GM21529 (cell line): ENCODE measurements at regions not wholly inside any gene's neighbourhood (a gene's known extent, or its start where the extent isn't known, plus 50 kb on each side); places are given as distances from the start of the nearest gene placed in this dataset.
"Not testable (repeated sequence)": the region's sequence is repeated elsewhere in the genome, so short reads cannot be mapped to it uniquely, and the experiment has no call there.

Experiments
- ATAC-seq: cut with Tn5 transposase; IDR thresholded peaks from one replicate; pipeline ENCODE4 v1.9.1; 2021; ENCODE audit not compliant: unreplicated experiment

- ATAC-seq: no peak
Measured at GRCh38 chr17:37859451-37859850, 64.8 kb upstream of the TBC1D3K start.

DNA sequence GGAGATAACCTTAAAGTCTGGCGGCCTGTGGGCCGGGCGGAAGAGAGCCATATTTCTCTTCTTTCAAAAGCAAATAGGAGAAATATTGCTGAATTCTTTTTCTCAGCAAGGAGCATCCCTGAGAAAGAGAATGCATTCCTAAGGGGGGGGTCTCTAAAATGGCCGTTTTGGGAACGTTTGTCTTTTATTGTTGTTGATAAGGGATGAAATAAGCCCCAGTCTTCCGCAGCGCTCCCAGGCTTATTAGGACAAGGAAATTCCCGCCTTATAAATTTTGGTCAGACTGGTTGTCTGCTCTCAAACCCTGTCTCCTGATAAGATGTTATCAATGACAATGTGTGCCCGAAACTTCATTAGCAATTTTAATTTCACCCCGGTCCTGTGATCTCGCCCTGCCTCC lies 65.8 kb upstream of the TBC1D3K start:
- not testable (repeated sequence) for ATAC-seq

GRCh38 chr17:37856245-37856644 lies 68.0 kb upstream of the TBC1D3K start:
- no peak for ATAC-seq

- no peak for ATAC-seq
Measured at GRCh38 chr17:37849617-37849972, 74.6 kb upstream of the TBC1D3K start.

DNA sequence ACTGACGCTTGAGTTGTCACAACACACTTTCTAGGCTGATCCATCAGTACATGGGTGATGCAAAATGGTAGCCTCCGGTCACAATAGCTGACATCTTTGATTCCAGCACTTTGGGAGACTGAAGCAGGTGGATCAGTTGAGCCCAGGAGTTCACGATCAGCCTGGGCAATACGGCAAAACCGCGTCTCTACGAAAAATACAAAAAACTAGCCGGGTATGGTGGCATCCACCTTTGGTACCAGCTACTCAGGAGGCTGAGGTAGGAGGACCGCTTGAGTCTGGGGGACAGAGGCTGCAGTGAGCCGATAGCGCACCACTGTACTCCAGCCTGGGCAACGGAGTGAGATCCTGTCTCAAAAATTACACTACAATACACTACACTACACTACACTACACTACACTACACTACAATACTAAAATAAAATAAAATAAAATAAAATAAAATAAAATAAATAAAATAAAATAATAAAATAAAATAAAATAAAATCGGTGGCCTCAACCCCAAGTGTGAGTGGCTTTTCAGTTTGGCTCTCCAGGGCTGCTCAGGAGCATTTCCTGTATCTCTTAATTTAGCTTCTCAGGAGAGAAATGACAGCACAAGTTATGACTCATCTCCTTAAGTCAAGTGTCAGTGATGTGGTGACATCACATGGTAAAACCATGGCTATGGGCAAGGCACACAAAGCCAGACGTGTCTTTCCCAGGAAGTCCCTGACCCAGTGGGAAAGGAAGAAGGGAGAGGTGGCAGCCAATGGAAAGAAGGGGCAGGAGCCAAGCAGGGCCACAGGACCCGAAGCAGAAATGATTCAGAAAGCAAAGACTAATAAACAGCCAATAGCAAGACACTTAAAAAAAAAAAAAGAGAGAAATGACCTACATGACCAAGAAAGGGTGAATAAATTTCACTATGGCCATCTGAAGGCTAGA lies 75.3 kb upstream of the TBC1D3K start:
- peak; percentile 55 for ATAC-seq

- no peak for ATAC-seq
Measured at GRCh38 chr17:37847811-37848331, 76.3 kb upstream of the TBC1D3K start.

DNA sequence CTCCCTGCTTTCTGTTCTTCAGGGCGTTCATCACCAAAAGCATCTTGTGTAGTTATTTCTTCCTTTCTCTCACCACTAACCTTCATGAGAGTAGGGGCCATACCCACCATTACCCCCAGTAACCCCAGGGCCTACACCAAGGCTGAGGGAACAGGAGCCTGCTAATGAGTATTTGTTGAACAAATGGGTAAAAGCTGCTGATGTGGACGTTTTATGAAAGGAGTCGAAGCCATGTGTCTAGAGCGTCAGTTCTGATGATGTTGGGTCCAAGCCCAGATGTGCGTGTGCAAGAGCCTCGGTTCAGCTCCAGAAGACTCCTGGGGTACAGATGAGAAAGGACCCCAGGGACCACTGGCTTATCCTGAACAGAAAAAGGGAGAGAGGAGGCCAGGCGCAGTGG lies 77.1 kb upstream of the TBC1D3K start:
- ATAC-seq: no peak

- no peak for ATAC-seq
Measured at GRCh38 chr17:37844977-37845293, 79.3 kb upstream of the TBC1D3K start.

DNA sequence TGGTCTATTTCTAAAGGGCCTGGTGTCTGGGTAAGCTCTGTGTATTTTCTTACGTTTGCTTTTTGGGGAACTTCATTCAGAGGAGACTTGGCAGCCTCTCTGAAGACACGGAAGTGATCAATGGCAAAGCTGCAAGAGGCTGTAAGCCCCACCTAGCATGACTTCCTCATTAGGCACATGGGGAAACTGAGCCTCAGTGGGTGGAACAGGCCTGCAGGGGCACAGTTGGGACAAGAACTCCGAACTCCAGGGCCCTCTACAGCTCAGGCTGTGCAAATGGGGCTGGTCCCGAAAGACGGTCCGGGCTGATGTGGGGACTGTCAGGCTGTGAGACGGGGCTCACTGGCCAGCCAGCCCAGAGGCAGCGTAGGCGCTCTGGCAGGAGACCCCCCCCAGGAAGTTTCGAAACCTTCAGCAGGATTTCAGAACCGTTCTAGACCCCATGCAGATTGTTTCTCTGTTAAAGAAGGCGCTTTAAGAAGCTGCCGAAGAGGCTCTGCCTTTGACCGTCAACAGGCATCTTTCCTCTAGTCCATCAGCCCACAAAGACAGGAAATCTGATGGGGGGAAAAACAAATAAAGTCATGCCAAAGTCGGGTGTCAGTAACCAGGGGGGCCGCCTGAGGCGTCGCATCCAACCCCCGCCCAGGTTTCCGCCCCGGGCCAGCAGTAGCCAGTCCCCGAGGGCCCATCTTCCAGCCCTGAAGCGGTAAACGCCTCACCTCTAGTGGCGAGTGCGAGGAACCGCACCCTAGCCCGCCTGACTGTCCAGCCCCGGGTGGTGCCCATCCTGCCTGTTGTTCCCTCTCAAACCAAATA lies 79.8 kb upstream of the TBC1D3K start:
- ATAC-seq: peak; percentile 61

GRCh38 chr17:37842401-37842800 lies 81.8 kb upstream of the TBC1D3K start:
- no peak for ATAC-seq

- ATAC-seq: no peak
Measured at GRCh38 chr17:37841232-37841631, 83.0 kb upstream of the TBC1D3K start.

DNA sequence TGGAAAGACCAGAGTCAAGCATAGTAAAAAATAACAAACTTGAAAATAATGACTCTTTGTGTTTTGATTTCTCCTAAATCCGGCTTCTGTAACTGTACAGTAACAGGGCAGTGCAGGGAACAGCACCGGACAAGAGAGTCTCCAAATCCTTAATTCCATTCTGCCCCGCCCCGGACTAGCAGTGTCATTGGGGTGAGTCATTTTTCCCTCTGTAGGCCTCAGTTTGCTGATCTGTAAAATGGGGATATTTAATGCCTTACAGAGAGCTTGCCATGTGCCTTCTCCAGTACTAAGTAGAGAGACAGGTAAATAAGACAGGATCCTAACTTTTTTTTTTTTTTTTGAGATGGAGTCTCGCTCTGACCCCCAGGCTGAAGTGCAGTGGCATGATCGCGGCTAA lies 83.6 kb upstream of the TBC1D3K start:
- no peak for ATAC-seq

DNA sequence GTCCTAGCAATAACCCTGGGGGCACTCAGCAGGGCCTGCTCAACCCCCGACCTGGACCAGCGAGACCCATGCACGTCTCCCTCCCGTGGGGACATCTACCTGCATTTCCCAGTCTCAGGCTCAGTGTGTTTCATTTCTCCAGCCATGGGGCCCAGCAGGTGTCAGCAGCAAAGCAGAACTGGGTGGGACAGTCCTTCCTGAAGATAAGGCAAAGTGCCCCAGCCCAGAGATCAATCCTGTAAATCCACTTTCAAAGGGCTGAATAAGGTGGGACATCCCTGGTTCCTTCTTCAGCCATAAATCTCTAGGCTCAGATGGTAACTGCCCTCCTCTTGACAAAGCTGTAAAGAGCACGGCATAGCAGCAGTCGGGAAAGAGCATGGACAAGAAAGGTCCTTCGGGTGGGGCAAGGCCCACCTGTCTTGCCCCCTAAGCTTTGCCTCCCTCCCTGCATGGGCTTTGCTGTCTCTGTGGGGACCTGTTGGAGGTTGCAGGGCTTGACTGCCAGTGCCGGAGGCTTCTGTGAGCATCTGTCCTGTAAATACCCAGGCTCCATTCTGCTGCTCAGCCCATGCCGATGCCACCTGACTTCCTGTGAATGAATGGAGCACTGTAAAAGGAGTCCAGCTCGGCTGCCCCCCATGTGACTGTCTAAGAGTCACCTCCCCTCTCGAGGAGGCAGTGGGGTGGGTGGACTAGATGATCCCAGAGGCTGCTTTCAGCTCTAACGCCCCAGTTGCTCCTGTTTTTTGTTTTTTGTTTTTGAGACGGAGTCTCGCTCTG lies 84.8 kb upstream of the TBC1D3K start:
- no peak for ATAC-seq

- ATAC-seq: no peak
Measured at GRCh38 chr17:37838276-37838675, 85.9 kb upstream of the TBC1D3K start.

DNA sequence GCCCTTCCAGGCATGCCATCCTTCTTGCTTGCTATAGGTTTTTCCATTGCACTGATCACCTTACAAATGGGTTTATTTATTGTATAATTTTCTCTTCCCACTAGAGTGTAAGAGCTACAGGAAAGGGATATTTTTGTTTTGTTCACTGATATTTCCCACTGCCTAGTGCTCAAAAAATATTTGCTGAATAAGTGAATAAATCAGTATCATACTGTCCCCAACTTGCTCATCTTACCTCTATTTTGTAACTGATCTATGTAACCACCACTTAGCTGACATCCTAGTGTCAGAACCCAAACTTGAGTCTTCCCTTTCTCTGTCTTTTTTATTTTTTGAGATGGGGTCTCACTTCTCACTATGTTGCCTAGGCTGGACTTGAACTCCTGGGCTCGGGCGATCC lies 87.6 kb upstream of the TBC1D3K start:
- ATAC-seq: no peak

GRCh38 chr17:37834168-37834567 lies 89.3 kb upstream of the HNF1B start:
- ATAC-seq: no peak

GRCh38 chr17:37833237-37833859 lies 88.5 kb upstream of the HNF1B start:
- no peak for ATAC-seq

GRCh38 chr17:37831986-37832385 lies 87.1 kb upstream of the HNF1B start:
- no peak for ATAC-seq

DNA sequence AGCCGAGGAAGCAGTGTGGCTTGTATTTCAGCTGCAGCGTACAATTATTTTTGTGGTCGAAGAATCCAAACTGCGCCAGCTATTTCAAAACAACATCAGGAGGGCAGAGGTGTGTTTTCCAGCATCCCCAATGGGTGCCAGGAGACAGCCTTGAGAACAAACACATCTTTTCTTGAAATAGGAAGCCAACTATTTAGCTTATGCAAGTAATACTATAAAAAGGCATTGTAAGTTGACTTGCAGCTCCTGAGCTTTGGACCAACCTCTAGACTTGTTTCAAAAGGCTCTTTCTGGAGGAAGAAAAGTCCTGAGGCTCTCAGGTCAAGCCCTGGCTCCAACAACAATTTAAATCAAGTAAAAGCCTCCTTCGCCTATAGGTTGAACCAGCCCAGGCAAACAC lies 86.6 kb upstream of the HNF1B start:
- ATAC-seq: no peak

GRCh38 chr17:37830151-37830993 lies 85.5 kb upstream of the HNF1B start:
- peak; percentile 48 for ATAC-seq
